ENCODE measurements at regions not wholly inside any gene's neighbourhood (a gene's known extent, or its start where the extent isn't known, plus 50 kb on each side); places are given as distances from the start of the nearest gene placed in this dataset.

DNA sequence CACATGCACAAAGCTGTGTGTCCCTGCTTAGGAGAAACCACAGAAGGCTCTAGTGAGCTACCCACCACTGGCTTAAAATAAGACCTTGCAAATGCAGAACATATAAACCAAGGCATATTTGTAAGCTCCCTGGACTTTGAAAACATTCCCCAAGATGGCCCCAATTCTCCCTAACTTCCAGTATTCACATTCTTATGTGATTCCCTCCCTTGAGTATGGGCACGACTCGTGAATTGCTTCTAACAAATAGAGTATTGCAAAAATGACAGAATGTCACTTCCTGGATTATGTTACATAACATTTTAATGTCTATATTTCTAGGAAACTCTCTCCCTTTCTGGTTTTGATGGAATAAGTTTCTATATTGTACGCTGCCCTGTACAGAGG, 131.8 kb upstream of the MCTP2 start:
- DNase-seq = no peak

DNA sequence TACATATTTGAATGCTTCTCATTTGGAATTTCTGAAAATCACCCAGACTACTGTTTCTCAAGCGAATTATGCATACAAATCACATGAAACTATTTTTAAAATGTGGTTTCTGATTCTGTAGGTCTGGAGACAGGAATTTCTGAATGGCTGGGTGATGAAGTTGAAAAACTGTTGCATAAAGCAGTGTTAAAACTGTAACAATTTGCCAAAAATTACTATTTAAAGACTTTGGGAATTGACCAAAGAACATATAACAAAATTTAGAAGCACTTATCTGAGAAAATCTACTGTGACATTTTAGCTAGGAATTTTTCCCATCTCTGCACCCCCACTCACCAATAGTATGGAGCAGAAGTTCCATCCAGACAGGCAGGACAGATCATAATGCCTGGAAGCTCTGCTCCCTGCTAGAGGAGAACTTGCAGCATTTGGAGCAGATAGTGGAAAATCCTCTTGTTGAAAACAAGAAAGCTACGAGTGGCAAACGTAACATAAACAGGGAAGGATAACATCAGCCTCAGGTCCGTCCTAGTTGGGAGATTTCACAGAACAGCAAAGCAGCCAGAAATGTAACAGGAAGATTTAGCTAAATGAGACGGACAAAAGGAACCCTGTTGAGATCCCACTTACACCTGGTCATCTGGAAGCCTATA, 132.3 kb upstream of the MCTP2 start:
- DNase-seq = no peak

DNA sequence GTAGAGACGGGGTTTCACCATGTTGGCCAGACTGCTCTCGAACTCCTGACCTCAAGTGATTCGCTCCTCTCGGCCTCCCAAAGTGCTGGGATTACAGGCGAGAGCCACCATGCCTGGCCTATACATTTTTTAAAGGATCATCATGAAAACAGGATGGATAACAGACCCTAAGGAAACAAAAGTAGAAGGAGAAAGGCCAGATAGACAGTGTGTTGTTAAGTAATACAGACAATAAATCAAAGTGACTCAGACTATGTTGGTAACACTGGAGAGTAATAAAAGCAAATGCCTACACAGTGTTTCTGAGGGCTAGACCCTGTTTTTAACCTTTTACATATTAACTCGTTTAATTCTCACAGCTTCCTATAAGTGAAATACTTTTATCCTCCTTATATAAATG, 133.8 kb upstream of the MCTP2 start:
- DNase-seq = no peak

DNA sequence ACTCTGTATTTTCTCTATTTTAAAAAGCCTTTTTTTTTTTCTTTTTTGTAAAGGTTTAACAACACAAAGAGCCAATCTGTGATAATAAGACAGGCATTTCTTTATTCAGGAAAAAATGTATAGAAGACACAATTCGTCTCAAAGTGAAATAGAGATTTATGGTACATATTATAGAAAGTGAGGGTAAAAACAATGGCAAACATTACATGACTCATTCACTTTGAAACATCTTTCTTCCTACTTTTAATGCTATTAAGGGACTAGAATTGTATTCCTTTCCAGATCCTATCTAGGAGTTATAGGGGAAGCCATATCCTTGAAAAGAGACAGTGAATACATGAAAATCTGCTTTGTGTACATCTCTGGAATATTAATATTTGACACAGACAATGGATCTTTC, 137.1 kb upstream of the MCTP2 start:
- DNase-seq = no peak

DNA sequence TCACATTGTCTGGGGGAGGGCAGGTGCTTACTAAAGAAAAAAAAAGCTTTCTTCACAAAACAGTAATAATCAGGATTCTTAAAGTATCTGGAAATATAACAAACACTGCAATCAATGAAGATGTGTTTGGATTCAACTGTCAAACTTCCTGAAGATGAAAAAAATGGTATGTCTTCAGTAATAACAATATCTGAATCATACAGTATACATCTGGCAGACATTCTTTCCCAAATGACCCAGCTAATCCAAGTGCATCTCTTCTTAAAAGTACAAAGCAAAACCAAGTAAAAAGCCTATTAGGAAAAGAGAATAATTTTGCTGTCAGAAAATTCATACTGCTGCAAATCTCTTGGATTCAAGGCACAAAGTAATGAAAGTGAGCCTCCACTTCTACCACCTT, 145.0 kb upstream of the MCTP2 start:
- no peak for DNase-seq

DNA sequence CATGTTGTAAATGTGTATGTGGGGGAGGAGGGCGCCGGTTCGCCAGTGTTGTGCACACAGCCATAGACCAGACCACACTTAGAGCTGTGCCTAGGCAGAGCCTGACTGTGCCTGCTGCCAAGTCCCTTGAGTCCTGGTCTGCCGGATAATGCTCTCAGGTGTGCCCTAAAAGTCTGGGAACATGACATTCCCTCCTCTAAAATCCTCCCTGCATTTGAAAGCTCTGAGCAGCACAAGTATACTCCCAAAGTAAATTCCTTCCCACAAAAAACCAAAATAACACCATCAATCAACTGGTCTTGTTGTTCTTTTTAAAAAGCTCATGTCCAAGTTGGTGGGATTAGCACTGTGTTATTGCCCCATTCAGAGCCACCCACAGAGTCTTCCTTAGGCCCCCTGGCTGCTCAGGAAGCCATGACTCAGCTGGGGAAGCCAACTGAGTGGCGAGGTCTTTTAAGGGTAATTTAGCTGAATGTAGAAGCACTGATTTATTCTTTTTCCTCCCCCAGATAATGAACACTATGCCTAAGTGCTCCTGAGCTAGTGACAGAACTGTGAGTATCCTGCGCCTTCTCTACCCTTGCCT, 147.8 kb upstream of the MCTP2 start:
- no peak for DNase-seq

DNA sequence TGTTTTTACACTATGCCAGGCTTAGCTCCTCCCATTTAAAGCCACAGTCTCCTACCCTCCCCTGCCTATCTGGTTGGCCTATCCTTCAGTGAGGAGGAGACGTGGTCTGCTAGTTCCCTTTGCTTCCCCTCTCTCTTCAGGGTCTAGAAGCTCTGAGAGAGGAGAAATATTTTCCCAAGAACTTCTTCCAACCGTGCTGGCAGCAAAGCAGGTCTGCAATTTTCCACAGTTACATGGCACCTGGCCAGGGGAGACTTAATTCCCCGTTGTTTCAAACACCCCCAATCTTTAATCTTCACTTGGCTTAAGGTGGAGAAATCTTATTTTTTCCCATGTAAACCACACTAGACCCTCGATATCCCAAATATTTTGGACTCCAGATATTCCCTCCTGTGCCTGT, 149.5 kb upstream of the MCTP2 start:
- DNase-seq = no peak

DNA sequence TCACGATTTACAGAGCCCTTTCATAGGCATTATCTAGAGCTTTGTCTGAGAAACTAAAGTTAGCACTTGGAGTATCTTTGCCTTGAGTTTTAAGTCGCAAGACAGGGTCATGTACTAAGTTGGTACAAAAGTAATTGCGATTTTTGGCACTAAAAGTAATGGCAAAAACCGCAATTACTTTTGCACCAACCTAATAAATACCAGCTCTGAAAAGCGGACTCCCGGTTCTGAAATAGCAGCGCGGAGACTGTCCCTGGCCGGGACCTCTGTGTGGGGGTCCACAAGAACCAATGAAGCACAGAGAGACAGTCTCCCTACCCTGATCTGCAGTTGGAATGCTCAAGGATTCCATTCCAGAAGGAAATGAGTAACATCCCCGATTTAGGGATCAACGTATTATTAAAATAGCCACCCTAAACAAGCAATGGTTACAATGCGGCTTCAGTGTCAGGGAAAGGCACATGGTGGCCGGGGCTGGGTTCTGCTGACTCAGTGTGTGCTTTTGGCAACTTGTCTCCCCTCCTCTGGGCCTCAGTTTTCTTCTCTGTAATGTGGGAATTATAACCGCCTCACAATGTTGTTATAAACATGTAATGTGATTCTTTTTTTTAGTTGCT, 150.3 kb upstream of the MCTP2 start:
- DNase-seq = no peak

DNA sequence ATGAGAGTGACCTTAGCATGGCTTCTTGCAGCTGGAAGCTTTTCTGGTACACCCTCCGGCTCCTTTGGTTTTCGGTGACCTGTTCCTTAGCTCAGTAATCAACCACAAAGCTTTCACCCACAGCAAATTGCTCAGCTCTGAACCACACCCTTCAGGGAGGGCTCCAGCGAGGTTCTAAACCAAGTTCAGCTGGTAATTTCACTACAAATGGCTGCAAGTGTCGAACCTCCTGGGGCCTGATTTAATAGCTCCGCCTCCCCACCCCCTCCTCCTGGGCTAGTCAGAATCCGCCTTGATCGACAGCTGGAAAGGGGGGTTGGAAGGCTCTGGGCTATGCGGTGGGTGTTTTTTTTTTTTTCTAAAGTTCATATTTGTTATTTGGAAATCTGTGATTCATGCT, 150.9 kb upstream of the MCTP2 start:
- DNase-seq = no peak

DNA sequence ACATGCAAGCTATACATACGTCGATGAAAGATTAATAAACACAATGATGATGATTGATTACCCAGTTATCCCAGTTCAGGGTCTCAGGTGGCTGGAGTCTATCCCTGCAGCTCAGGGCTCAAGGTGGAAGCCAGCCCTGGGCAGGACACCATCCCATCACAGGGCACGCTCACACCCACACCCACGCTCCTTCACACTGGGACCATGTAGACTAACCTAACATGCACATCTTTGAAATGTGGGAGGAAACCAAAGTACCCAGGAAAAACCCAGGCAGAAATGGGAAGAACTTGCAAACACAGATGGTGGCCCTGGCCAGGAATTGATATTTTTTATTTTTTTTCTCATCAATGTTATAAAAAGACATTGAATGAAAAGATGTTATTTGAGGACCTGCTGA, 151.4 kb upstream of the MCTP2 start:
- no peak for DNase-seq

DNA sequence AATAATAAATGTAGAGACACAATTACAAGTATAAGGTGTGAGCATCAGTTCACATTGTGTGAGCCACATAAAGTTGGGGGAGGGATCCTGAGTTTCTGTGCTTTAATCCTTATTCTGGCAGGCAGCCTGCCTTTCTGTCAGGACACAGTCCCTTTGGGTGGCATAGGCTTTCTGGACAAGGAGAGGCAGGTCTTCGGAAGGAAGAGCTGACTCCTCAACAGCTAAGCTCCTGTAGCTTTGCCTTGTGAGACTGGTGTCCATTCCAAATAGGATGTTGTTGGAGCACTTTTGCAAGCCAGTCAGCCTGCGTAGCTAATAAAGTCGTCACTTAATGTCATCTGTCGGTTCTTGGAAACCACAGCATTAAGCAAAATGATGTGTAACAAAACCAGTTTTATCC, 151.9 kb upstream of the MCTP2 start:
- DNase-seq = no peak

DNA sequence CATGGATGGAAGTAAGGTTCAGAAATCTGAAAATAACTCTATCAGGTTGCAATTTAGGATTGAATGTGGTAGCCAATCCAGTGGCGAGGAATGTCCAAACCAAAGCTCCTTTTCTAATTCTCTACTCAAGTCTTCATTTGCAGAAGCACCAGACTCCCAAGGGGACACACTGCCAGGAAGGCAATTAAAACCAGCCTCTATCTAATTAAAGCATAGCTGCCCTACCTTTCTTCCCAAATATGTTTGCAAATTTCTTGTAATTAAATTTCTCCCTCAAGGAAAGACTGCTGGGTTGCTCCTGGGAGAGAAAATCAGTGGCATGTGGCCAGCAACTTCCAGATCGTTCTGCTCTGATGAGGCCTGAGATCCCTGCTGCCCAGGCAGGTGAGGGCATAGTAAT, 153.4 kb upstream of the MCTP2 start:
- no peak for DNase-seq

DNA sequence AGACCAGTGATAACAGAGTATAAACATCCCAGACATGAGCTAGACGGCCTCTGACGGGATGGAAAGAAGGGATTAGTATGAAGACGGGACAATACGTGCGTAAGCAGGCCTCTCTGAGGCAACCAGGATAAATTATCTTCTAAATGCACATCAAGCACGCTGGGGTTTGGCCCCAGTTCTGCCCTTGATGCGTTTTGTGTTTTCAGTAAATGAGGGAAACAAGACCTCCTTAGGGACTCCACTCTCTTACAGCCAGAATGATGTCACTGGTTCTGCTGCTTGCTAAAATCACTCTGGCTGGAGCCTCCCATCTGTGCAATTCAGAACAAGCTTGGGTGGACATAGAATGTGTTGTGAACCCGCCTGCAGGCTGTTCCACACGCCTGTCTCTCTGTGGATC, 156.0 kb upstream of the MCTP2 start:
- DNase-seq = peak; percentile 53

DNA sequence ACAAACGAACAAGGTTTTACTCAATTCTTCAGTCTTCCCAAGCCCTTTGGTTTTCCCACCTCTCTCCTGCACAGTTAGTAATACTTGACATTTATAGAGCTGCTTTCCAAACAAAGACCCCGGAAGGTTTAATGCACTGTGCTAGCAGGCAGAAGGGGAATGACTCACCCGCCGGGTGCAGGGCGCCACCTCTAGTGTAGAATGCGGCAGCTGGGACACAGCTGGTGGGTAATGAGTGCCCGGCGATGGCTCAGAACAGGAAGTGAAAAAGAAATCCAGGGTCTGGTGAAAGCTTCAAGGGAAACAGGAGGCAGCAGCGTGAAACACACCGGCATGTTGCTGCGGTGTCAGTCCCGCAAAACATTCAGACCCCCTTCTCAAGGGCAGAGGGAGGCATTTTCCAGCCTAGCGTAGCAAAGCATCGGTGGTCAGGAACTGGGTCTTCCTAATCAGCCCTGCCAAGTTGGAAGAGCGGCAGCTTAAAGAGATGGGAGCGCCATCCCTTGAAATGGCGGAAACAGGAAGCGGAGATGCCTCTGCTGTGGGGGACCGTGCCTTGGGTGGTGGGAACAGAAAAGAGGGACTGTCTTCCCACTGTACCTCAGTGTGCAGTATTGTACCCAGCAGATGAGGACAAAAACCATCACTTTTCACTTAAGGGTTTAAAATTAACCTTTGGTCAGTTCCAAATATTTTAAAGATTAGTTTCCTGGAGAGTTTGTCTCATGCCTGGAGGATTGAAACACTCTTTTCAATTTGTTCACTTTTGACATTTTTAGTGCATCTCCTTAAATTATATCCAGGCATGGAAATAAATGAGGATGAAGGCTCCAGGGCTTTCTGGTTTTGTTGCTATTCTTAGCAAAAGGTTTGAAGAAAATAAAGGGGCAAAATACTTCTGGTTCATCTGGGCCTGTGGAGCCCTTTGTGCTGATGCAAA, 160.7 kb upstream of the MCTP2 start:
- peak; percentile 69 for DNase-seq

DNA sequence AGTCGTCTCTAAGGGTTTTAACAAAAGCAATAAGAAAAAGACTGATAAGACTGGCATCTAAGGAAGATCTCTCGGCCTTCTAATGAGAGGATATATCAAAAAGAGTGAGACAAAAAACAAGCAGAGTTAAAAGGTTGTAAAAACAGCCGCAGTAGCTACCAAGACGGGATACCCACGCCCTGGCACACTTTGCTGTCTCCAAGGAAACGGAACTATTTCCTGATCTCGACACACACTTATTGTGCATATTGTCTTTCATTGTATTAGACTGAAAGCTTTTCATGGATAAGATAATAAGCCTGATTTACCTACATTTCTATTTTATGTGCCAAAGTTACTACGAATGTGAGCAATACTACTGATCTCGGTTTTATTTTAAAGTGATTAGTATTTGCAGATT, 161.5 kb upstream of the MCTP2 start:
- DNase-seq = no peak

DNA sequence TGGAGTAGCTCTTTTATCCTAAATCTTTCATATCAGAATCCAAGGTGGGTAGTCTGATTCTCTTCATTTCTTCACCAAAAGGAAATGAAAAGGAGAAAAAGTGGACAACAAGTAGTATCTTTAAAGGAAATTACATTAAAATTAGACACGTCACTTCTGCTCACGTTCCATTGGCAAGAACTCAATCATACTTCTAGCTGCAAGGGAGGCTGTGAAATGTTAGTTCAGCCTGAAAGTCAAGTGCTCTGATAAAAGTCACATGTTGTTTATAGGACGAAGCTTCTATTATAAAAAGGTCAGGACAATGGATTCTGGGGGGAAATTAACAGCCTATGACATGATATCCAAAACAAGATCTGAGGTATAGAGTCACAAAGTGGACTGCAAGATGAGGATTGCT, 164.6 kb upstream of the MCTP2 start:
- DNase-seq = no peak

DNA sequence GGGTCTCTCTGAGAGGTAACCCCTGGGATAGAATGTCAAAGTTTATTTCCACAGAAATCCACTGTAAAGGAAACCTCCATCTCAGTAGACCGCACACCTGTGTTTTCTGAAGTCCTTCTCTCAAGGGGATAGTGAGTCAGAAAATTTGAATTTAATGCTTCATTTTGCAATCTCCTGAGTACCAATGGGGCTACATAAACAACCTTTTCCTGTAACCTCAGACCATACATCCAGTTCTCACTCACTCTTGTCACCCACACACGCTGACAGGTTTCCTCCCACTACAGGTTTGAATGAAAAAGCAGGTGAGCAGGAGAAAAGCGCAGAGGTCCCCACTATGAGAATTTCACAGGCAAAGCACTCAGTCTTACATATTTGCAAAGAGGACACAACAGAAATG, 165.3 kb upstream of the MCTP2 start:
- no peak for DNase-seq

DNA sequence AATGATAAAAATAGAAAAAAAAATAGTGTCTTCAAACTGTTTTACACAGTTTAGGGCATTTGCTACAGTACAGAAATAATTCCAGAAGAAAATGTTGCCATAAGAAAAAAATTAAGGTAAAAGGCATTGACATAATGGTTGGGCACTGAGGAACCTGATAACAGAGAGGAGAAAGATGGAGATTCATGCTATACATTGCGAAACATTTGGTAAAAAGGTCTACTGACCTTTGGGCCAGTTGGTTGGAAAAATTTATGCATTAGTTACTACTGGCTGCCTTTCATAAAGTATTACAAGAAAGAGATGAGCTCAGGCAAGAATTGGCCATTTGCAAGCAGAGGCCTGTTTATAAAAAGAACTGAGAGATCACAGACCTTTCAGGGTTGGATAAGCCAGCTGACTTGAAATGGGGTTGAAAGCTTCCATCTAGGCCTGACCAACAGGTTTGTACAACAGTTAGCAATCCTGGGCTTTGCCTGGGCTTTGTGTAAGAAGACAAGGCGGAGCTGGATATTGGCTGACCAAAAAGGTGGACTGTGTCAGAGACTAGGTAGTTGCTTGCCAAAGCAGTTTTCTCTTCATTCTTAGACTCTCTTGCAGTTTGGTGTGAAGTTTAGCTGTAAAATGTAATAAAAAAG, 166.6 kb upstream of the MCTP2 start:
- DNase-seq = no peak

DNA sequence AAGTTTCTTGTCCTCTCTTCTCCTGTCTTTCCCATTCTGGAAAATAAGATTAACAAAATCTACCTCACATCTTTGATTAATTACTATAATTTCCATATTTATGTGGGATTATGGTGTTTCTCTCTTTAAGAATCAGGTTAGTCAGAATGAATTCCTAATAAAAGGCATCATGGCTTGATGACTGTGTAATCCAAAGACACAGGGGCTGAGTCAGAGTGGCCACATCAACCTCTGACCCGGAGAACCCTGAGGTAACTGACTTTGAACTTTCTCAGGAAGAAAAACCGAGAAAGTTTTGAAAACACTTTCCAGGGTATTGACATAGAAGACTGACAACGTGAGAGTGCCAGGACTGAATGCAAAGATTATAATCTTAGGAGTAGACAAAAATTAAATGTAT, 170.3 kb upstream of the MCTP2 start:
- no peak for DNase-seq

DNA sequence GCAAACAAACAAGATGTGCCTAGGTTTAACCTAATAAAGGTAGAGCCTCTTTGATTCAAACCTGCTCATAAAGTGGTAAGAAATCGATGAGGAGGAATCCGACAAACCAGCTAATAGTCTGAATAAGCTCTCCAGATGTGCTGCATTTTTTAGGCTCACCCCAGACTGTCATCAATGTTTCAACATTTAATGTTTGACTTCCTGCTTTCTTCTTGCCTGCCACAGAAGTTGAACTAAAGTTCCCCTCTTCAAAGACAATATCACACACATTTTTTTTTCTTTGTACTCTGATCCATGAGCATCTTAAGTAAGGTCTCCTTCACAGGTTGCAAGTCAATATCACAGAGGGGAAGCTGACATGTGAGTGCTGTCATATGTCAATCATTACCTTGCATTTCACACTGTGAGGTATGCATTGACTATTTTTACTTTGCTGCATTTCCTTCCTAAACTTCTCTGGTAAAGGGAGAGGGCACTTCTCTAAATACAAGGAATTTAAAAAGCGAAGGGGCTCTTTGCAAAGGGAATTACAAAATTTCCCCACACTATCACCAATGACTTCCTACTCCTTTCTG, 172.3 kb upstream of the MCTP2 start:
- no peak for DNase-seq

DNA sequence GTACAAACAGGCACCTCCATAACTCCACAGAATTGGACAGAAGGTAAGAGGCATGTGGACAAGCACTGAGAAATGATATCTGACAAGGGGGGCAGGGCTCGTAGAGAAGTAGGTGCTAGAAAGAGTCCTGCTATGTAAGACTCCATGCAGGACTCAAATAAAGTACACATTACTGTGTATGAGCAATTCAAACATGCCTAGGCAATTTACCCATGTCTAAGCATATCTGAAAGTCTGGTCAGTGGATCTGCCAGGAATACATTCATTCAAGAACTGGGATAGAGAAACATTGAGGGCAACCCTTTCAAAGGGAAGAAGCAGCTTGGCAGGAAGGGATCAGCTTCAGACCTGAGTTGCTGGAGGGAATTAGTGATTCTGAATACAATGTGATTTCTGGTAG, 174.1 kb upstream of the MCTP2 start:
- DNase-seq = no peak

DNA sequence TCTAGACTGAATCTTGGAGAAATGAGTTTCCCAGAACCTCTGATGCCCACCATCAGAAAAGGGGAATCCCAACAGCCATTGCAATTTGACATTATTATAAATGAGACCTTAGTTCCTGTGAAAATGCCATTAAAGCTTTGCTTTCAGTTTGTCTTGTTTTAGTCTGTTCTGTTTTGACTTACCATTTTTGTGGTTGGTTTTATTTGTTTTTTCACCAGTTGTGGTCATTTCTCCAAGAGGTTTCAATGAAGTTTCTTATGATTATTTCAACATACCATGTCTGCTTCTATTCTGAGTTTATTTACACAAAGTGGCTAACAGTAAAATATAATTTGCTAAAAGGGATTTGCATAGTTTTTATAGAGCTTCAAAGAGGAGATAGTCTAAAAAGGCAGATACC, 175.0 kb upstream of the MCTP2 start:
- DNase-seq = no peak

DNA sequence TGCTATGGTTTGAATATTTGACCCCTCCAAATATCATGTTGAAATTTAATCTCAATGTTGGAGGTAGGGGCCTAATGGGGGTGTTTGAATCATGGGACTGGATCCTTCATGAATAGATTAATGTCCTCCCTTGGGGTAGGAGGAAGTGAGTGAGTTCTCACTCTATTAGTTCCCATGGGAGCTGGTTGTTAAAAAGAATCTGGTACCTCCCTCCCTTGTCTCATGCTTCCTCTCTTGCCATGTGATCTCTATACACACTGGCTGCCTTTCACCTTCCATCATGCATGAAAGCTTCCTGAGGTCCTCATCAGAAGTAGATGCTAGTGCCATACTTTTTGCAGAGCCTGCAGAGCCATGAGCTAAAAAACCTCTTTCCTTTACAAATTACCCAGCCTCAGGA, 177.7 kb upstream of the MCTP2 start:
- no peak for DNase-seq

Measured in NCI-H2227 treated with DMSO at 0.1 percent for 48 hours (cell line).